ENCODE measurements at regions not wholly inside any gene's neighbourhood (a gene's known extent, or its start where the extent isn't known, plus 50 kb on each side); places are given as distances from the start of the nearest gene placed in this dataset.

GRCh38 chr14:53542732-53543131 lies 389.6 kb upstream of the DDHD1 start:
- Histone ChIP-seq H3K27ac (ENCODE audit: insufficient read depth, low read length) (no peak overlapping the region), H3K9ac (ENCODE audit: insufficient read depth, low read length) (no peak overlapping the region), H2AFZ (ENCODE audit: low read length) (no peak overlapping the region), H3K4me3 (replicated peaks in 1 of 4; ENCODE audit: control extremely low read depth in 1 of 4, insufficient read depth in 1 of 4, low read depth in 3 of 4, low read length in 4 of 4) (no peak overlapping the region), H3K4me1 (ENCODE audit: control insufficient read depth, extremely low read depth, insufficient read depth, low read length) (peaks cover 2% of the 10 kb centered on the region), H3K9me3 (ENCODE audit: control insufficient read depth, insufficient read depth, low read depth, low read length) (no peaks in the 10 kb centered on the region), H3K79me2 (ENCODE audit: control insufficient read depth, insufficient read depth, low read length) (no peaks in the 10 kb centered on the region), H3K27me3 (ENCODE audit: control insufficient read depth, insufficient read depth, low read length) (no peaks in the 10 kb centered on the region), H3K4me2 (ENCODE audit: extremely low read depth, insufficient read depth, low read length) (no peak overlapping the region), H4K20me1 (ENCODE audit: control insufficient read depth, extremely low read depth, insufficient read depth, low read length) (no peaks in the 10 kb centered on the region), H3K36me3 (ENCODE audit: control insufficient read depth, insufficient read depth, low read length) (no peaks in the 10 kb centered on the region)
- TF ChIP-seq CTCF (conservative IDR thresholded peaks at IDR 0.05 in 1 of 2, IDR thresholded peaks at IDR 0.05 in 1 of 2; ENCODE audit: low read depth in 1 of 2, low read length in 2 of 2) (no peak), EZH2 (IDR thresholded peaks at IDR 0.05; ENCODE audit: low read length, missing control alignments) (no peak)
- DNase-seq (ENCODE audit: low read depth in 2 of 2), result peak; percentile 56 to 67

GRCh38 chr14:53541411-53541810 lies 388.3 kb upstream of the DDHD1 start:
- Histone ChIP-seq H3K27me3 (ENCODE audit: control insufficient read depth, insufficient read depth, low read length) (no peaks in the 10 kb centered on the region), H3K4me2 (ENCODE audit: extremely low read depth, insufficient read depth, low read length) (no peak overlapping the region), H3K9me3 (ENCODE audit: control insufficient read depth, insufficient read depth, low read depth, low read length) (no peaks in the 10 kb centered on the region), H3K9ac (ENCODE audit: insufficient read depth, low read length) (no peak overlapping the region), H3K4me3 (replicated peaks in 1 of 4; ENCODE audit: control extremely low read depth in 1 of 4, insufficient read depth in 1 of 4, low read depth in 3 of 4, low read length in 4 of 4) (no peak overlapping the region), H3K79me2 (ENCODE audit: control insufficient read depth, insufficient read depth, low read length) (no peaks in the 10 kb centered on the region), H2AFZ (ENCODE audit: low read length) (no peak overlapping the region), H4K20me1 (ENCODE audit: control insufficient read depth, extremely low read depth, insufficient read depth, low read length) (no peaks in the 10 kb centered on the region), H3K27ac (ENCODE audit: insufficient read depth, low read length) (no peak overlapping the region), H3K4me1 (ENCODE audit: control insufficient read depth, extremely low read depth, insufficient read depth, low read length) (peaks cover 2% of the 10 kb centered on the region), H3K36me3 (ENCODE audit: control insufficient read depth, insufficient read depth, low read length) (no peaks in the 10 kb centered on the region)
- no peak for TF ChIP-seq EZH2 (IDR thresholded peaks at IDR 0.05; ENCODE audit: low read length, missing control alignments)
- no peak for TF ChIP-seq CTCF (conservative IDR thresholded peaks at IDR 0.05 in 1 of 2, IDR thresholded peaks at IDR 0.05 in 1 of 2; ENCODE audit: low read depth in 1 of 2, low read length in 2 of 2)
- DNase-seq (ENCODE audit: low read depth in 2 of 2), result peak in 1 of 2 donors; percentile 25

- no peak overlapping the region for H3K9ac ChIP-seq (ENCODE audit: insufficient read depth, low read length)
- H3K9me3 ChIP-seq (ENCODE audit: control insufficient read depth, insufficient read depth, low read depth, low read length), result no peaks in the 10 kb centered on the region
- H3K4me1 ChIP-seq (ENCODE audit: control insufficient read depth, extremely low read depth, insufficient read depth, low read length), result peaks cover 2% of the 10 kb centered on the region
- DNase-seq (ENCODE audit: low read depth in 2 of 2), result peak; percentile 68 to 90
- H3K79me2 ChIP-seq (ENCODE audit: control insufficient read depth, insufficient read depth, low read length), result no peaks in the 10 kb centered on the region
- TF ChIP-seq CTCF (conservative IDR thresholded peaks at IDR 0.05 in 1 of 2, IDR thresholded peaks at IDR 0.05 in 1 of 2; ENCODE audit: low read depth in 1 of 2, low read length in 2 of 2) (peak; percentile 88 to 91), EZH2 (IDR thresholded peaks at IDR 0.05; ENCODE audit: low read length, missing control alignments) (no peak)
- H3K36me3 ChIP-seq (ENCODE audit: control insufficient read depth, insufficient read depth, low read length), result no peaks in the 10 kb centered on the region
- no peak overlapping the region for H2AFZ ChIP-seq (ENCODE audit: low read length)
- no peak overlapping the region for H3K4me3 ChIP-seq (replicated peaks in 1 of 4; ENCODE audit: control extremely low read depth in 1 of 4, insufficient read depth in 1 of 4, low read depth in 3 of 4, low read length in 4 of 4)
- H3K27ac ChIP-seq (ENCODE audit: insufficient read depth, low read length), result no peak overlapping the region
- no peak overlapping the region for H3K4me2 ChIP-seq (ENCODE audit: extremely low read depth, insufficient read depth, low read length)
- no peaks in the 10 kb centered on the region for H4K20me1 ChIP-seq (ENCODE audit: control insufficient read depth, extremely low read depth, insufficient read depth, low read length)
- no peaks in the 10 kb centered on the region for H3K27me3 ChIP-seq (ENCODE audit: control insufficient read depth, insufficient read depth, low read length)
These were observed 386.5 kb upstream of the DDHD1 start for GRCh38 chr14:53539489-53540126.

Data from fibroblast of lung (primary cell).